Natural killer cell treated with Interleukin-12 subunit alpha and Interleukin-12 subunit beta and Interleukin-15 and Interleukin-18, amount 100 ng/mL, for 72 hours (primary cell): ENCODE measurements at regions not wholly inside any gene's neighbourhood (a gene's known extent, or its start where the extent isn't known, plus 50 kb on each side); places are given as distances from the start of the nearest gene placed in this dataset.
"Not testable (repeated sequence)": the region's sequence is repeated elsewhere in the genome, so short reads cannot be mapped to it uniquely, and the experiment has no call there.

Experiments
- ATAC-seq, 2 donors: fragments of 150-1000 bp; cut with Tn5 transposase in 1 of 2; sonication (Bioruptor Pico), chemical (Tn5 transposase) in 1 of 2; 2 replicates each; pipeline ENCODE4 v1.10.0; 2021
- DNase-seq: peaks from one replicate; pipeline ENCODE4 v3.0.0; 2022; ENCODE audit warnings: low spot score
- H3K27ac Mint-ChIP-seq, 2 donors: 1 replicate in 1 of 2; 2 replicates in 1 of 2; pipeline ENCODE4 v1.8.0; 2022; ENCODE audit warnings: mixed read lengths in 2 of 2, mild to moderate bottlenecking in 1 of 2, moderate library complexity in 1 of 2
- H3K27me3 Mint-ChIP-seq, 2 donors: 1 replicate in 1 of 2; 2 replicates in 1 of 2; pipeline ENCODE4 v1.8.0; 2022; ENCODE audit warnings: mixed read lengths in 2 of 2
- H3K36me3 Mint-ChIP-seq: one replicate; pipeline ENCODE4 v1.8.0; 2022; ENCODE audit warnings: mixed read lengths
- H3K4me1 Mint-ChIP-seq, 2 donors: 1 replicate in 1 of 2; 2 replicates in 1 of 2; pipeline ENCODE4 v1.8.0; 2022; ENCODE audit warnings: low read depth in 2 of 2, mixed read lengths in 2 of 2, mild to moderate bottlenecking in 1 of 2
- H3K4me3 Mint-ChIP-seq: one replicate; pipeline ENCODE4 v1.8.0; 2022; ENCODE audit warnings: mixed read lengths
- H3K9me3 Mint-ChIP-seq: 2 replicates; pipeline ENCODE4 v1.8.0; 2022; ENCODE audit warnings: mixed read lengths

- H3K36me3 Mint-ChIP-seq, result no peaks in the 10 kb centered on the region
- no peaks in the 10 kb centered on the region for H3K9me3 Mint-ChIP-seq
- H3K4me3 Mint-ChIP-seq, result no peak overlapping the region
- peaks cover 19 to 22% of the 10 kb centered on the region in 2 donors for H3K27me3 Mint-ChIP-seq
- DNase-seq, result no peak
- no peak for ATAC-seq
- no peak overlapping the region for H3K27ac Mint-ChIP-seq
- H3K4me1 Mint-ChIP-seq, result no peaks in the 10 kb centered on the region
These were observed 85.0 kb upstream of the RPL38 start for GRCh38 chr17:74118504-74118903.

DNA sequence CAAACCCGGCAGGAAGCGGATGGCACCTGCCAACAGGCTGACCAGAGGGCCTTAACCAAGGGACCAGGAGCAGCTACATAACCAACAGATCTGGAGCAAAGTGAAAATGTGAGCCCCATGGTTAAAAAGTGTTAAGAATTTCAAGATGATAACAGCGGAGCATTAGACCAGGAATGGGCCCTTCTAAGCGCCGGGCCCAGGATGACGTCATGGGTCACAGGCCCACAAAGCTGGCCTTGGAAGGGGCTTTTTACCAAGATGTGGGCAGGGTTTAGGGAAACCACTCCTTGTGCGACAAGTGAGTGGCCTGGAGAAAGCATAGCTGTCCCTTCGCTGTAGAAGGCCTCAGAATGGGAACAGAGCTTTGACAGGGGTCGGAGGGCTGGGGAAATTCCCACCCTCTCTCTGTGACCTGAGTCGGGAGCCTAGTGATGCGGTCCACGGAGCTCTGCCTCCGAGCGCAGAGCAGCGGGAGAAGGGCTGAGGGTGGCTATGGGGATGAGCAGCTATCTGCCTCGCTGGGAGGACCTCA, 84.4 kb upstream of the RPL38 start:
- Mint-ChIP-seq H3K27me3 (peaks cover 19 to 22% of the 10 kb centered on the region in 2 donors), H3K27ac (no peak overlapping the region), H3K4me1 (no peaks in the 10 kb centered on the region), H3K4me3 (no peak overlapping the region), H3K36me3 (no peaks in the 10 kb centered on the region), H3K9me3 (no peaks in the 10 kb centered on the region)
- no peak for DNase-seq
- no peak for ATAC-seq

GRCh38 chr17:74119965-74120364, 83.5 kb upstream of the RPL38 start:
- H3K4me1 Mint-ChIP-seq, result no peaks in the 10 kb centered on the region
- no peak overlapping the region for H3K4me3 Mint-ChIP-seq

GRCh38 chr17:74123350-74123749, 80.1 kb upstream of the RPL38 start:
- ATAC-seq, result no peak

More at GRCh38 chr17:74119965-74120364, 83.5 kb upstream of the RPL38 start:
- Mint-ChIP-seq H3K27me3 (peaks cover 22 to 25% of the 10 kb centered on the region in 2 donors), H3K36me3 (no peaks in the 10 kb centered on the region), H3K9me3 (no peaks in the 10 kb centered on the region), H3K27ac (no peak overlapping the region)
- DNase-seq (peak; percentile 41), ATAC-seq (no peak)

DNA sequence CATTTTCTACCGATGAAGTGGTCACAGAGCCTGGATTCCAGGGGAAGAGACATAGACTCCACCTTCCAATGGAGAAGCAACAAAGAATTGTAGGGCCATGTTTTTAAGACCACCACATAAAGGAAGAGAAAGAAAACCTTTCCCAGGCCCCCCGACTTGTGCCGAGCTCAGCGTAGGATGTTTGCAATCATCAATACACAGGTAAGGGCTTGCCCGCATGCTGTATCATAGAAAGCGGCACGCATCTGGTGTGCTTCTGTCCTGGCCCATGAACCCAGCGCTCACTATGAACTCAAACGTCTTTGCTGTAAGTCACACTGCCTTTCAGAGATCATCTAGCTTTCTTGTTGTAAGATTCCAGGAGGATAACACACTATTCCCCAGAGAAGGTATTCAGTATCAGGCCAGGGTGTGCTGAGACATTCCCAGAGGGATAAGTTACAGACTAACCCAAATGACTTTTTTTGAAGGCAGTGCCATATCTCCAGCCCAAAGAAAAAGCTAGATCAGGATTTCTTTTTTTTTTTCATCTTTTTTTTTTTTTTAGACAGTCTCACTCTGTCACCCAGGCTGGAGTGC, 79.5 kb upstream of the RPL38 start:
- H3K4me1 Mint-ChIP-seq, result no peaks in the 10 kb centered on the region
- ATAC-seq, result no peak
- no peaks in the 10 kb centered on the region for H3K36me3 Mint-ChIP-seq
- no peak for DNase-seq
- H3K27ac Mint-ChIP-seq, result no peak overlapping the region
- H3K9me3 Mint-ChIP-seq, result no peaks in the 10 kb centered on the region
- peaks cover 20 to 32% of the 10 kb centered on the region in 2 donors for H3K27me3 Mint-ChIP-seq
- H3K4me3 Mint-ChIP-seq, result no peak overlapping the region

More at GRCh38 chr17:74123350-74123749, 80.1 kb upstream of the RPL38 start:
- Mint-ChIP-seq H3K4me1 (no peaks in the 10 kb centered on the region), H3K9me3 (no peaks in the 10 kb centered on the region), H3K27ac (no peak overlapping the region), H3K36me3 (no peaks in the 10 kb centered on the region), H3K4me3 (no peak overlapping the region), H3K27me3 (peaks cover 16 to 32% of the 10 kb centered on the region in 2 donors)
- DNase-seq, result peak; percentile 46

- H3K4me1 Mint-ChIP-seq, result no peaks in the 10 kb centered on the region
- H3K27ac Mint-ChIP-seq, result no peak overlapping the region
These were observed 78.3 kb upstream of the RPL38 start for GRCh38 chr17:74125156-74125555.

DNA sequence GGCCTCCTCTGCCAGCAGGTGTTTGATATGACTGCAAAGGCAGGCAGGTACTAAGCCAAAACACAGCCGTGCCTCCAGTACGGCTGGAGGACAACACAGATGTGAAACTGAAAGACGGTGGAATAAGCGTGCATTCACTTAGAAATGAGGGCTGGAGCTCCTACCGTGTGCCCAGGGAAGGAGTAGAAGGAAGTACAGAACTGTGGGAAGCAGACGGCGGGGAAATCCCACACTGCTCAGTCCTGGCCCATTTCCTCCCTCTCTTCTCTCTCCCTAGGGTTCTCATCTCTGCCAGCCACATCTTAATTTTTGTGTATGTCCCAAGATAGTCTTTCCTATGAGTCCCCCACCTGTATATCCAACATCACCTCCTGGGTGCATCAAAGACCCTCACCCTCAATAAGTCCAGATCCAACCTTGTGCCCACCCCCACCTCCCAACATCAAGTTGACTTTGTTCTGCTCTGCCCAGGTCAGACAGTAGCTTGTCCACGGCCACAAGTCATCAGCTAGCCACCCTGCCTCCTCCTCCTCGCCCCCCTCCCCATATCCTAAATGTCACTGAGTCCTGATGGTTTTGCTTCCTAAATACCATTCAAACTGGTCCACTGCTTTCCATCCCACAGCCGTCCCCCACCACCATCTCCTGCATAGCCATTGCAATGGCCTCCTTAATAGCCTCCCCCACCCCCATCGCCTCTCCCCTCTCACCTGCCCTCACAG, 77.1 kb upstream of the RPL38 start:
- no peak for ATAC-seq
- Mint-ChIP-seq H3K9me3 (no peaks in the 10 kb centered on the region), H3K27ac (no peak overlapping the region), H3K36me3 (no peaks in the 10 kb centered on the region), H3K4me3 (no peak overlapping the region), H3K4me1 (no peaks in the 10 kb centered on the region), H3K27me3 (peaks cover 20 to 34% of the 10 kb centered on the region in 2 donors)
- DNase-seq, result peak; percentile 15

More at GRCh38 chr17:74125156-74125555, 78.3 kb upstream of the RPL38 start:
- Mint-ChIP-seq H3K36me3 (no peaks in the 10 kb centered on the region), H3K4me3 (no peak overlapping the region), H3K27me3 (peaks cover 20 to 32% of the 10 kb centered on the region in 2 donors), H3K9me3 (no peaks in the 10 kb centered on the region)
- ATAC-seq (no peak), DNase-seq (peak; percentile 10)

GRCh38 chr17:74126959-74127358, 76.5 kb upstream of the RPL38 start:
- peaks cover 26 to 35% of the 10 kb centered on the region in 2 donors for H3K27me3 Mint-ChIP-seq
- peak; percentile 28 for DNase-seq
- H3K36me3 Mint-ChIP-seq, result no peaks in the 10 kb centered on the region
- no peak overlapping the region for H3K27ac Mint-ChIP-seq
- no peak for ATAC-seq
- no peaks in the 10 kb centered on the region for H3K4me1 Mint-ChIP-seq
- no peaks in the 10 kb centered on the region for H3K9me3 Mint-ChIP-seq
- H3K4me3 Mint-ChIP-seq, result no peak overlapping the region

DNA sequence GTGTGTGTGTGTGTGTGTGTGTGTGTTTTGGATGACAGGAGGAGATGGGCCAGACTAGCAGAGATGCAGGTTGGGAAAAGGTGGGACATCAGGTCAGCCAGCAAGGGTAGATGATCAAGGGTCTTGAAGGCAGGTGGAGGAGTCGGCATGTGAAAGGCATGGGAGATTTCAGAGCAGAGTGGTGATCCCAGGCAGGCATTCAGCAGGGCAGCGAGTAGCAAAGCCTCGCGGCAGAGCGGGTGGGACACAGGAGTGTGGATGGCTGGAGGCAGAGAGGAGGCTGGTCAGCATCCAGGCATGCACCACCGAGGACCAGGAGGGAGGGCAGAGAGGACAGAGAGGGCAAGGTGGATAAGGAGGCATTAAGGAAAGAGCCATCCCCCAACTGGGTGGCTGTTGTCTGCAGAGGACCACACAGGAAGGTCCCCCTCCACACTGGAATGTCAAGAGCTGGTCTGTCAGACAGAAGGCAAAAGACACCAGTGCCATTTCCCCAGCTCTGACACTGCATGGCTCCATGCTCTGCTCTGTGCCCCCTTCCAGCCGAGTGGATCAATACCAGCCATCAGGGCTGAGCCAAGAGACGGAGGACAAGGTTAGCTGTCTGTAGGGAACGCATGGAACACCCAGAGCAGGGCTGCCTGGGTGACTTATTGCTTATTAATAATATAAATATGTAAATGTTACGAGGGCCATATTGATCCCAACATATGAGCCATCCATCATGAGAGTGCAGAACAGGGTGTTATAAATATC, 74.8 kb upstream of the RPL38 start:
- ATAC-seq (no peak), DNase-seq (peak; percentile 28)
- H3K9me3 Mint-ChIP-seq, result no peaks in the 10 kb centered on the region
- H3K4me3 Mint-ChIP-seq, result no peak overlapping the region
- no peak overlapping the region for H3K27ac Mint-ChIP-seq
- peaks cover 30 to 39% of the 10 kb centered on the region in 2 donors for H3K27me3 Mint-ChIP-seq
- no peaks in the 10 kb centered on the region for H3K36me3 Mint-ChIP-seq
- H3K4me1 Mint-ChIP-seq, result no peaks in the 10 kb centered on the region

DNA sequence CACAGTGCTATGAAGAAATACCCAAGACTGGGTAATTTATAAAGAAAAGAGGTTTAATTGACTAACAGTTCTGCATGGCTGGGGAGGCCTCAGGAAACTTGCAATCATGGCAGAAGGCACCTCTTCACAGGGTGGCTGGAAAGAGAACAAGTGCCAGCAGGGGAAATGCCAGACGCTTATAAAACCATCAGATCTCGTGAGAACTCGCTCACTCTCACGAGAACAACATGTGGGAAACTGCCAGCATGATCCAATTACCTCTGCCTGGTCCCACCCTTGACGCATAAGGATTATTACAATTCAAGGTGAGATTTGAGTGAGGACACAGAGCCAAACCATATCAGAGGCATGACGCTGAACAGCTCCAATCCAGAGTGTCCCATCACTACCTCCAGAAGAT, 73.7 kb upstream of the RPL38 start:
- not testable (repeated sequence) for DNase-seq, H3K4me1 Mint-ChIP-seq, H3K4me3 Mint-ChIP-seq, H3K27ac Mint-ChIP-seq, H3K9me3 Mint-ChIP-seq, ATAC-seq, H3K36me3 Mint-ChIP-seq
- peaks cover 34 to 42% of the 10 kb centered on the region in 2 donors for H3K27me3 Mint-ChIP-seq

DNA sequence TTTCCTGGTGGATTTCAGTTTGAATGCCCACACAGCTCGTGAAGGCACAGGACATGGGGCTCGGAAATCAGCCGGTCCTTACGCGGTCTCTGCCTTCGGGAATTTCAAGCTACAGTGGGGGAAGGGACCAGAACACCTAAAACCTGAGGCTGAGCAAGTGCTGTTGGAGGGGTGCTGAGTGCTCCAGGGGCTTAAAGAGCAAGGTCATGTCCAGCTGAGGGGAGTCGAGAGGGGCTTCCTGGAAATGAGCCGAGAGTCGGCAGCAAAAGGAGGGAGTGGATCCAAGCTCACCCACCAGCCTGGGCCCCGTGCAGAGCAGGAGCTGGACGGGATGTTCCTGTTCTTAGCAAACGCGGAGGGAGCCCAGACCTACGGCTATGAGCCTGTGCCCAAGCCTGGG, 73.2 kb upstream of the RPL38 start:
- H3K4me1 Mint-ChIP-seq, result no peaks in the 10 kb centered on the region

DNA sequence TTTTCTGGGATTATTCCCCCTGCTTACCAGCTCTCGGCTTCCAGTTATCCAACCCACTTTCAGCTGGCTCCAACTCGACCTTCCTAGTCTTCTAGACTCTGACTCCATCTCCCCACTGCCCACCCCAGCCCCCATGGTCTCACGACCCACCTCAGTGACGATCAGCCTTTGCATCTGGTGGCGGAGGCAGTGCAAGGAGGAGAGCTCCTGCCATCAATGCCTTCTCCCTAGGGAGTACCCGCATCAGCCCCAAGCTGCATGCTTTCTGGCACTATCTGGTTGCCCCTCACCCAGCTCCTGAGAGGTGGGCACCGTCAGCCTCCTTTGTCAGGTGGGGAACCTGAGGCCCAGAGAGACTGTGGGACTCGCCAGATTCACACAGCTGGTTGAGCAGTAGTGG, 72.6 kb upstream of the RPL38 start:
- peaks cover 28 to 36% of the 10 kb centered on the region in 2 donors for H3K27me3 Mint-ChIP-seq
- no peak overlapping the region for H3K27ac Mint-ChIP-seq
- ATAC-seq (no peak), DNase-seq (peak; percentile 25)
- H3K9me3 Mint-ChIP-seq, result no peaks in the 10 kb centered on the region
- no peak overlapping the region for H3K4me3 Mint-ChIP-seq
- no peaks in the 10 kb centered on the region for H3K36me3 Mint-ChIP-seq
- no peaks in the 10 kb centered on the region for H3K4me1 Mint-ChIP-seq

More for the DNA sequence above, 73.2 kb upstream of the RPL38 start:
- H3K9me3 Mint-ChIP-seq, result no peaks in the 10 kb centered on the region
- H3K4me3 Mint-ChIP-seq, result no peak overlapping the region
- H3K36me3 Mint-ChIP-seq, result no peaks in the 10 kb centered on the region
- no peak overlapping the region for H3K27ac Mint-ChIP-seq
- H3K27me3 Mint-ChIP-seq, result peaks cover 30 to 37% of the 10 kb centered on the region in 2 donors
- DNase-seq (peak; percentile 35), ATAC-seq (no peak)

DNA sequence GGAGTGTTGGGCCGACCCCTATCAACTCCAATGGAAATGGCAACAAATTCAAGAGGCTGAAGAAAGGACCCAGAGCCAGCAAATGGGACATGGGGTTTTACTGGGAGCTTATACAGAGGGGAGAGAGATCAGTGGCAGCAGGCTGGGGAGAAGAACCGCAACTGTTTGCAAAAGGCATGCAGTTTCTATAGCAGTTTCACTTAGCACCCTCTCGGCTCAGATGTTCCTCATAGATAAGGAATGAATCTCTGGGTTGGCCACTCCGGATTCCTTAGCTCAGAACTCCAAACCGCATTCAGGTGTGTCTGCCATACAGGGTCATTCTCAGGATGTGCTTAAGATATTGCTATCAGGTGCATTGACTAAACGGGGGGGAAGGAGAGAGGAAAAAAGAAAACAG, 71.1 kb upstream of the RPL38 start:
- Mint-ChIP-seq H3K4me3 (no peak overlapping the region), H3K36me3 (no peaks in the 10 kb centered on the region), H3K27ac (no peak overlapping the region), H3K9me3 (no peaks in the 10 kb centered on the region), H3K27me3 (peaks cover 28 to 37% of the 10 kb centered on the region in 2 donors), H3K4me1 (no peaks in the 10 kb centered on the region)
- ATAC-seq (no peak), DNase-seq (no peak)

- Mint-ChIP-seq H3K9me3 (no peaks in the 10 kb centered on the region), H3K27me3 (peaks cover 29 to 43% of the 10 kb centered on the region in 2 donors), H3K4me3 (no peak overlapping the region), H3K36me3 (no peaks in the 10 kb centered on the region), H3K4me1 (no peaks in the 10 kb centered on the region), H3K27ac (no peak overlapping the region)
- ATAC-seq (no peak), DNase-seq (peak; percentile 32)
These were observed 69.7 kb upstream of the RPL38 start for GRCh38 chr17:74133740-74134139.
